ENCODE measurements at regions not wholly inside any gene's neighbourhood (a gene's known extent, or its start where the extent isn't known, plus 50 kb on each side); places are given as distances from the start of the nearest gene placed in this dataset.
"Not testable (repeated sequence)": the region's sequence is repeated elsewhere in the genome, so short reads cannot be mapped to it uniquely, and the experiment has no call there.

DNA sequence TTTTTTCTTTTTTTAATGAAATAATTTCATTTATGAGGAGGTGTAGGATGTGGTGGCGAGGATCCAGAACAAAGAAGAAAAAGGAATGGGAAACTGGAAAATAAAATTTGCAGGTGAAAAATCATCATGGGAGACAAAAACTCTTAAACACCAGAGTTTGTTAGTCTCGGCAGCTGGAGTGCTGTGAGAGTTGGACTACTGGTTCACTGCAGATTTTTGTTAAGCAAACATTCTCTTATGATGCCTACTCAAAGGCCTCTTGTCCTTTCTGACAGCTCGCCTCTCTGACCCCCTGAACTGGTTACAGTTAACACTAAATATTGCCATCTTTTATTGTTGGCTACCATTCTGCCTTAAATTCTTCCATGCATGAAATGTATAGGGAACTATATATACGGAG is 152.4 kb upstream of the DPH6 start:
- TF ChIP-seq, protein P1, sequence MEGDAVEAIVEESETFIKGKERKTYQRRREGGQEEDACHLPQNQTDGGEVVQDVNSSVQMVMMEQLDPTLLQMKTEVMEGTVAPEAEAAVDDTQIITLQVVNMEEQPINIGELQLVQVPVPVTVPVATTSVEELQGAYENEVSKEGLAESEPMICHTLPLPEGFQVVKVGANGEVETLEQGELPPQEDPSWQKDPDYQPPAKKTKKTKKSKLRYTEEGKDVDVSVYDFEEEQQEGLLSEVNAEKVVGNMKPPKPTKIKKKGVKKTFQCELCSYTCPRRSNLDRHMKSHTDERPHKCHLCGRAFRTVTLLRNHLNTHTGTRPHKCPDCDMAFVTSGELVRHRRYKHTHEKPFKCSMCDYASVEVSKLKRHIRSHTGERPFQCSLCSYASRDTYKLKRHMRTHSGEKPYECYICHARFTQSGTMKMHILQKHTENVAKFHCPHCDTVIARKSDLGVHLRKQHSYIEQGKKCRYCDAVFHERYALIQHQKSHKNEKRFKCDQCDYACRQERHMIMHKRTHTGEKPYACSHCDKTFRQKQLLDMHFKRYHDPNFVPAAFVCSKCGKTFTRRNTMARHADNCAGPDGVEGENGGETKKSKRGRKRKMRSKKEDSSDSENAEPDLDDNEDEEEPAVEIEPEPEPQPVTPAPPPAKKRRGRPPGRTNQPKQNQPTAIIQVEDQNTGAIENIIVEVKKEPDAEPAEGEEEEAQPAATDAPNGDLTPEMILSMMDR (IDR thresholded peaks at IDR 0.05; ENCODE audit: low read depth, low read length, missing control alignments): no peak
- no peak overlapping the region for H3K4me3 ChIP-seq (ENCODE audit: low read depth, low read length)
- DNase-seq (ENCODE audit: low read depth): no peak

DNA sequence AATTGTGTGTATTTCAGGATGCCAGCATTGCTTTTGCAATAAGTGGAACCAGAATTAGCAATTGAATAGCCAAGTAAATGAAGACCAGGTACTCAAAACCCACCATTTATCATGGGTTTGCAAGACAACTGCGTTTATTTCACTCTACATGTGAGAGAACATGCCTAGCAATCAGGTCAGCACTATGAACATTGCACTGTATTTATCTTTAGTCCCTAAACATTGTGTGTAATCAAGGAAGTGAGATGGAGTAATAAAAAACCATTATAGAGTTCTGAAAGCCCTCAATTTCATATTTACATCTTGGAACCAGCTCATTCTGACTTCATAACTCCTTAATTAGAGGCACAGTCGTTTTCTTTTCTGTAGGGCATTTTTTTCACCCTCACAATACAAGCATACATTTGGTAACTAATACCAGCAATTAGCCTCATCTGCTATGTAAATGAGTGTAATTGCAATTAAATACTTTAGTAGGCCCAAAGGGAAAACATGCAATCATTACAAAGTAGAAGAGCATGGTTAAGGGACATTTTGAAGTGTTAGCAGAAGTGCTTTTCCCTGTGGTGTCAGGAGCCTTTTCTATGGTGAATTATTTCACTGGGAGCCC is 153.1 kb upstream of the DPH6 start:
- no peak overlapping the region for H3K4me3 ChIP-seq (ENCODE audit: low read depth, low read length)
- DNase-seq (ENCODE audit: low read depth): no peak
- TF ChIP-seq, protein P1 (IDR thresholded peaks at IDR 0.05; ENCODE audit: low read depth, low read length, missing control alignments): no peak

DNA sequence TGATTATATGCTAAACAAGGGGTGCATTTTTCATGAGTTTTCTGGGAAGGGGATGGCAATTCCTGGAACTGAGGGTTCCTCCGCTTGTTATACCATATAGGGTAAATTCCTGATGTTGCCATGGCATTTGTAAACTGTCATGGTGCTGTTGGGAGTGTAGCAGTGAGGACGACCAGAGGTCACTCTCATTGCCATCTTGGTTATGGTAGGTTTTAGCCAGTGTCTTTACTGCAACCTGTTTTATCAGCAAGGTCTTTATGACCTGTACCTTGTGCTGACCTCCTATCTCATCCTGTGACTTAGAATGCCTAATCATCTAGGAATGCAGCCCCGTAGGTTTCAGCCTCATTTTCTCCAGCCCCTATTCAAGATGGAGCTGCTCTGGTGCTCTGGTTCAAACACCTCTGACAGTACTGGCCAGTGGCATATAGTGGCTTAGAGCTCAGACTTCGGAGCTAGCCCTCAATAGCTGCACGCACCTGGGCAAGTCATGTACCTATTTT is 154.2 kb upstream of the DPH6 start:
- not testable (repeated sequence) for DNase-seq (ENCODE audit: low read depth); H3K4me3 ChIP-seq (ENCODE audit: low read depth, low read length)

DNA sequence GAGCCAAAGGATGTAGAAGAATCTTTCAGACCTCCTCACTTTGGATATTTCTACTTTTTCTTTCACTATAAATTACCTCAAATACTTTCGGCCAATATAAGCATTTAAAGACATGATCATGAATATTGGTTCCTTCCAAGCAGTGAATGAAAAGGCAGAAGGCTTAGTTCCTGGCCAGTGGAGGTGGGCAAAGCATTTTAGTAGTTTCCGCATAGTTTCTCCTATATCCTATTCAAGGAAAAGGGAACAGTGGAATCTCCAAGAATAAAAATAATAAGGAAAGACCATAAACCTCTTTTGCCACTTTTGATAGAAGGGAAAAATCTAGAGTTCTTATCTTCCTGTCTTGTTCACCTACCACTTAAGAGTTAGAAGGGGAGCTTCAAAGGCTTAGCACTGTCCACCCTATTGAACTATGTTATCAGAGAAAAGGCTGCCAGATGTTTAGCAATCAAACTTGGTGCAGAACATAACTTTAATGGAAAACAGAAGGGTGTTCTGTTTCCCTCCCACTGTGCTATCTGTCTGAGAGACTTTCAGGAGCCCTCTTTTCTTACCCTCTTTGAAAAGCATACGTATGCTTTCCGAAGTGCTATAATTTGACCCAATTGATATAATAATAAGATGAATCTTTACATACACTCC is 155.6 kb upstream of the DPH6 start:
- no peak for DNase-seq (ENCODE audit: low read depth)
- TF ChIP-seq, protein P1 (IDR thresholded peaks at IDR 0.05; ENCODE audit: low read depth, low read length, missing control alignments): no peak
- H3K4me3 ChIP-seq (ENCODE audit: low read depth, low read length): no peak overlapping the region

DNA sequence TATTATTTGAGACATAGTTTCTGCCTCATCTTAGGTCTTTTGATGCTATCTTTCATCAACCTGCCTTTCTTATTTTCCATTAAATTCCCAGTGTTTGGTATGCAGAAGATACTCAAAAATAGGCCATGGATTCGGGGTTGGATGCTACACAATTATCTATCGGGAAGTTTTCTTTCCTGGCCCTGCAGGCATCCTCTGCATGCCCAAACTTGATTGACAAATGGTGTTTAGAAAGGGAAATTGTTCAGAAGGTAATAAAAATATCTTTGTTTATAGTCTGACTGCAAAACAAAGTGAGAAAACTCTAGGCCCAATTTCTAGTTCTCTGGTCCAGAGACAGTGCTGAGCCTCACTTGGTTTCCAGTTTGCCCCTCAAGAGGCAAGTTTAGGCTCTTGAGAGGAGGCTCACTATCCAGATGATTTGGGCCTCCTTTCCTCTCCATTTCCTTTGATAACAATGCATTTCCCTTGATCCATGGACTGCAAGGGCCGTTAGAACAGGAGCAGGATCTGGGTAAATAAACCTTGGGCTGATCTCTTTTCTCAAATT is 157.1 kb upstream of the DPH6 start:
- TF ChIP-seq, protein P1 (IDR thresholded peaks at IDR 0.05; ENCODE audit: low read depth, low read length, missing control alignments): no peak
- no peak for DNase-seq (ENCODE audit: low read depth)
- H3K4me3 ChIP-seq (ENCODE audit: low read depth, low read length): no peak overlapping the region

DNA sequence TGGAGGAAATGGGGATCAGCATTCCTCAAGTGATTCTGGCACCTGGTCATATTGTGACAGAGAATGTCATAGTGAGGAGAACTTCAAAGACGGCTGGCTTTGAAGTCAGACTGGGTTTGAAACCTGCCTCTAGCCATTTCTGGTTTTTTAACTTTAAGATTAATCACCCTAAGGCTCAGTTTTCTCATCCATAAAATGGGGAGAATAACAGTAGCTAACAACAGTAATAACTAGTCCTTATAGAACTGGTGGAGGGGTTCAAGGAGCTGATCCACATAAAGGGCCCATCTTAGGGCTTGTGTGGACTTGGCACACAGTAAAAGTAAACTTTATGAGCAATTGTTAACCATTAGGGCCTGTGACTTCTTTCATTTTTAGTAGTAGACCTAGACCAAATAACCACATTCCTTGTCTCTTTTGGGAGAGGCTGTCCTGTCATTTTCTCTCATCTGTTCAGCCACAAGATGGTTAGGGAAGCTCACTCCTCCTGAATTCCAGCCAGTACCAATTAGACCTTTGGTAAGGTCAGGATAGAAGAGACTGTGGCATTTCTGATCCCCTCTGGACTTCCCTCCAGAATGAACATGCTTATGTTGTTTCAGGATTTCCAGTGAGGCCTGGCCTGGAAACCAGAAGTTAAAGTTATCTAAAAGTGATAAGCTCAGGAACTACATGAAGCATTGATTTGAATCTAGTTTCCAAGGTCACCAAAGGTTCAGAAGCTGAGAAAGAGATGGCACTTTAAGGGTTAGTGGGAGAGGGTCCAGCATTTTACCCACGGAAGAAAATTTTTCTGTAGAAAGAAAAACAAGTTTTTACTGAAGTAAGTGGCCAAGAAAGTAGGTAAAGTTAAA is 159.3 kb upstream of the DPH6 start:
- TF ChIP-seq, protein P1 (IDR thresholded peaks at IDR 0.05; ENCODE audit: low read depth, low read length, missing control alignments): no peak
- no peak for DNase-seq (ENCODE audit: low read depth)
- H3K4me3 ChIP-seq (ENCODE audit: low read depth, low read length): no peak overlapping the region
